HEK293T (cell line): ENCODE measurements at regions not wholly inside any gene's neighbourhood (a gene's known extent, or its start where the extent isn't known, plus 50 kb on each side); places are given as distances from the start of the nearest gene placed in this dataset.

Experiments used
- CTCF ChIA-PET: fragments of 350-600 bp; formaldehyde crosslinking; extraction: SDS; loops from one replicate; lab custom pipeline; 2021; ENCODE audit warnings: antibody characterized with exemption, inconsistent platforms; lab: Yijun Ruan, JAX
- POLR2A ChIA-PET: fragments of 350-600 bp; formaldehyde crosslinking; extraction: SDS; loops from one replicate; lab custom pipeline; 2020; ENCODE audit warnings: antibody characterized with exemption, inconsistent platforms; lab: Yijun Ruan, JAX
- DNase-seq: peaks from one replicate; pipeline ENCODE4 v3.0.0; 2012; ENCODE audit warnings: mixed read lengths; ENCODE audit errors: extremely low spot score
- ARNT ChIP-seq: fragments of 450-650 bp; IDR thresholded peaks from 2 replicates; pipeline ENCODE4 v1.6.1; 2017; ENCODE audit warnings: mild to moderate bottlenecking
- BHLHE40 ChIP-seq: fragments of 450-650 bp; IDR thresholded peaks from 2 replicates; pipeline ENCODE4 v1.6.1; 2016; ENCODE audit warnings: mild to moderate bottlenecking, moderate library complexity, borderline replicate concordance
- CTBP1 ChIP-seq: fragments of 450-650 bp; IDR thresholded peaks from 2 replicates; pipeline ENCODE4 v1.6.1; 2016; ENCODE audit warnings: borderline replicate concordance
- ELF4 ChIP-seq: fragments of 450-650 bp; IDR thresholded peaks from 2 replicates; pipeline ENCODE4 v1.6.1; 2017; ENCODE audit warnings: antibody characterized with exemption
- FOXA1 ChIP-seq: fragments of 450-650 bp; IDR thresholded peaks from 2 replicates; pipeline ENCODE4 v1.6.1; 2016; ENCODE audit warnings: mild to moderate bottlenecking
- FOXK2 ChIP-seq: fragments of 450-650 bp; IDR thresholded peaks from 2 replicates; pipeline ENCODE4 v1.6.1; 2016; ENCODE audit warnings: mild to moderate bottlenecking
- FOXM1 ChIP-seq: fragments of 450-650 bp; IDR thresholded peaks from 2 replicates; pipeline ENCODE4 v1.6.1; 2017; ENCODE audit warnings: mild to moderate bottlenecking, borderline replicate concordance
- HDGF ChIP-seq: fragments of 450-650 bp; IDR thresholded peaks from 2 replicates; pipeline ENCODE4 v1.6.1; 2017; ENCODE audit warnings: antibody characterized with exemption, borderline replicate concordance
- L3MBTL2 ChIP-seq: fragments of 450-650 bp; conservative IDR thresholded peaks from 2 replicates; pipeline ENCODE4 v1.6.1; 2016; ENCODE audit warnings: mild to moderate bottlenecking
- LEF1 ChIP-seq: fragments of 450-650 bp; IDR thresholded peaks from 2 replicates; pipeline ENCODE4 v1.6.1; 2017; ENCODE audit warnings: mild to moderate bottlenecking, borderline replicate concordance
- NFRKB ChIP-seq: fragments of 450-650 bp; IDR thresholded peaks from 2 replicates; pipeline ENCODE4 v1.6.1; 2016; ENCODE audit warnings: mild to moderate bottlenecking, moderate library complexity
- SP1 ChIP-seq: fragments of 450-650 bp; IDR thresholded peaks from 2 replicates; pipeline ENCODE4 v1.6.1; 2017
- SUZ12 ChIP-seq: fragments of 450-650 bp; IDR thresholded peaks from 2 replicates; pipeline ENCODE4 v1.6.1; 2016; ENCODE audit warnings: mild to moderate bottlenecking
- TARDBP ChIP-seq: fragments of 450-650 bp; IDR thresholded peaks from 2 replicates; pipeline ENCODE4 v1.6.1; 2016
- ZNF384 ChIP-seq: fragments of 450-650 bp; IDR thresholded peaks from 2 replicates; pipeline ENCODE4 v1.6.1; 2016
- TF ChIP-seq, protein P1 (sequence below): fragments of 450-650 bp; IDR thresholded peaks from 2 replicates; pipeline ENCODE4 v1.6.1; 2016

GRCh38 chr7:68760556-68760955, 837.7 kb upstream of the AUTS2 start:
- ChIA-PET POLR2A (no interaction called here), CTCF (no interaction called here)
- DNase-seq: no peak
- TF ChIP-seq CTBP1 (no peak), ZNF384 (no peak), TARDBP (no peak), L3MBTL2 (no peak), FOXA1 (no peak), BHLHE40 (no peak), ELF4 (no peak), NFRKB (no peak), LEF1 (no peak), FOXM1 (no peak), SP1 (no peak), FOXK2 (no peak), HDGF (no peak), SUZ12 (no peak), ARNT (no peak)
- TF ChIP-seq, protein P1, sequence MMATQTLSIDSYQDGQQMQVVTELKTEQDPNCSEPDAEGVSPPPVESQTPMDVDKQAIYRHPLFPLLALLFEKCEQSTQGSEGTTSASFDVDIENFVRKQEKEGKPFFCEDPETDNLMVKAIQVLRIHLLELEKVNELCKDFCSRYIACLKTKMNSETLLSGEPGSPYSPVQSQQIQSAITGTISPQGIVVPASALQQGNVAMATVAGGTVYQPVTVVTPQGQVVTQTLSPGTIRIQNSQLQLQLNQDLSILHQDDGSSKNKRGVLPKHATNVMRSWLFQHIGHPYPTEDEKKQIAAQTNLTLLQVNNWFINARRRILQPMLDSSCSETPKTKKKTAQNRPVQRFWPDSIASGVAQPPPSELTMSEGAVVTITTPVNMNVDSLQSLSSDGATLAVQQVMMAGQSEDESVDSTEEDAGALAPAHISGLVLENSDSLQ: no peak

- no peak for DNase-seq
- CTCF ChIA-PET: no interaction called here
- TF ChIP-seq FOXA1 (no peak), SUZ12 (no peak), FOXM1 (no peak), HDGF (no peak), CTBP1 (no peak), ARNT (no peak), ELF4 (no peak), LEF1 (no peak), NFRKB (no peak), ZNF384 (no peak), L3MBTL2 (no peak), FOXK2 (no peak), SP1 (no peak), TARDBP (no peak), BHLHE40 (no peak)
- TF ChIP-seq, protein P1: no peak
- POLR2A ChIA-PET: no interaction called here
These were observed 830.8 kb upstream of the AUTS2 start for GRCh38 chr7:68767462-68767861.

DNA sequence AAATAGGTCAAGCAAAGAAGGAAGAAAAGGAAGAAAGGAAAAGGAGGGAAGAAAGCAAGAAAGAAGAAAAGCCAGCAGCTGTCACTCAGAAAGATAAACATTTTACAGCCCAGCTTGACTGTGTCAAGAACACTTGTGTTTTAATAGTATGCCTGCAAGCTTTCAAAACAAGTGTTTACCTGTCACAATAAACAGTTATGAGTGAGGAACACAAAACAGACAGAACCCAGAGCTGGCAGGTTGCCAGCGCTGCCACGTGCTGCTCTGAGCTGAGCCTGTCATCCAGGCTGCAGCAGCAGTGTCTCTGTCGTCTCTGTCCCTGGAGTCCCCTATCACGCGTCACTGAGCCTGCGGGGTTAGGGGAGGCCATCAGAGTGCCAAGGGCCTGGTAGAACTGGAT, 827.6 kb upstream of the AUTS2 start:
- CTCF ChIA-PET: interaction anchor here (0.7 kb wide), 1 partner anchor 13 kb away, joined by 7 read pairs; no protein-coding TSS in a partner anchor
- POLR2A ChIA-PET: no interaction called here
- DNase-seq: peak; percentile 28
- TF ChIP-seq TARDBP (no peak), ARNT (no peak), FOXK2 (no peak)
- TF ChIP-seq, protein P1: peak; percentile 90

DNA sequence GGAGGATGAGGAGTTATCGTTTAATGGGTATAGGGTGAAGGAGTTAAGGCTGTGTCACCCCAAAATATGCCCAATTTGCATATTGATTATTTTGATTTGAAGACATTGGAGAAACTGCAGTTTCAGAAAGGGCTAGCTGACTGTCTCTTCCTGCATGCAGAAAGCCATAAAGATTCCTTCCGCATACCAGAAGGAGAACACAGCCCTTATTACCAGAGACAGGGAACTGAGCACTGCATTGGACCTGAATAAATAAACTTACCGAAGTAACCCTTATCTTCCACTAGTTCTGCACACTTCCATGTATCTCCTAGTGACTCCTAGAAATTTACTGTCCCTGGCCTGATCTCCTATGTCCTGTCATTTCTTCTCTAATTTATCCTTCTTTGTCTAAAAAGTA, 821.9 kb upstream of the AUTS2 start:
- POLR2A ChIA-PET: no interaction called here
- TF ChIP-seq ZNF384 (no peak), SUZ12 (no peak), CTBP1 (no peak), ELF4 (no peak), FOXA1 (no peak), LEF1 (no peak), ARNT (no peak), NFRKB (no peak), HDGF (no peak), FOXK2 (no peak)

DNA sequence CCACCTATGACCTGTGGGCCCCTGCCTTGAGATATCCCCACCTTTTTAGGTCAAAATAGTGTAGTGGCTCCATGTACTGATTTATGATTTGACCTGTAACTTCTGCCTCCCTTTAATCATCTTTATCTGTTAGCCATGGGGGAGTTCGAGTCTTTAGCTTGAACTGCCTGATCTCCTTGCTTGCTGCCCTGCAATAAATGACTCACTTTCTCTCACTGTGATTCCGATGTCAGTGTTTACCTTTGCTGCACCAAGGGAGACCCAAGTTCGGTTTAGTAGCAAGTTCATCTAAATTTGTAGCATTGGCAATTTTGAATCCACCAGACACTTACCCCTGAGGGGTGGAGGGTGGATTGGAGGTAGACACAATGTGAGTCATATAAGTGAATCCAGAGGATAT, 814.6 kb upstream of the AUTS2 start:
- ChIA-PET CTCF (interaction anchor here (0.6 kb wide), 1 partner anchor 13 kb away, joined by 7 read pairs; no protein-coding TSS in a partner anchor), POLR2A (no interaction called here)
- no peak for TF ChIP-seq HDGF
- no peak for TF ChIP-seq FOXA1
- TF ChIP-seq ELF4: no peak
- TF ChIP-seq LEF1: no peak
- no peak for TF ChIP-seq SP1
- no peak for TF ChIP-seq ARNT
- TF ChIP-seq CTBP1: no peak
- no peak for DNase-seq

More for the DNA sequence above, 821.9 kb upstream of the AUTS2 start:
- CTCF ChIA-PET: no interaction called here
- DNase-seq: no peak

GRCh38 chr7:68785036-68785435, 813.2 kb upstream of the AUTS2 start:
- no peak for TF ChIP-seq ARNT
- no peak for TF ChIP-seq SUZ12
- TF ChIP-seq, protein P1: no peak
- TF ChIP-seq ELF4: no peak
- TF ChIP-seq CTBP1: no peak
- no peak for TF ChIP-seq TARDBP
- ChIA-PET CTCF (interaction anchor here (0.5 kb wide), 1 partner anchor 93 kb away, joined by 3 read pairs; no protein-coding TSS in a partner anchor), POLR2A (no interaction called here)
- DNase-seq: no peak
